K562 (cell line): ENCODE measurements at regions not wholly inside any gene's neighbourhood (a gene's known extent, or its start where the extent isn't known, plus 50 kb on each side); places are given as distances from the start of the nearest gene placed in this dataset.
"Not testable (repeated sequence)": the region's sequence is repeated elsewhere in the genome, so short reads cannot be mapped to it uniquely, and the experiment has no call there.

ENCODE experiments used
- ATAC-seq: fragments of 200-7000 bp; cut with Tn5 transposase; 3 replicates; pipeline ENCODE4 v1.9.1; 2020; ENCODE audit warnings: moderate library complexity
- BruUV-seq: library from RNA; stranded (reverse); fragments of 400-500 nt; replicated peaks from 2 replicates; lab custom pipeline; 2021; lab: Mats Ljungman, UMichigan
- CTCF ChIA-PET: fragments of 300-600 bp; formaldehyde crosslinking; extraction: SDS; loops from one replicate; lab custom pipeline; 2021; ENCODE audit warnings: low intra/inter-chr PET ratio; lab: Yijun Ruan, JAX
- POLR2A ChIA-PET: fragments of 300-600, 350-650 bp; sonication (Branson Sonifier 250); formaldehyde crosslinking; extraction: SDS; loops from one replicate; lab custom pipeline; 2021; ENCODE audit warnings: antibody characterized with exemption, inconsistent platforms; lab: Yijun Ruan, JAX
- DNase-seq, 4 experiments: peaks; one replicate each; pipeline versions ENCODE4 v3.0.0 to v3.0.0-alpha.2; 2011 to 2018; ENCODE audit warnings: low spot score in 3 of 4, mixed read lengths in 3 of 4; ENCODE audit errors: extremely low read depth in 1 of 4
- FAIRE-seq: peaks from 2 replicates; lab custom pipeline; 2011; peaks lifted over from hg19 to GRCh38; lab: Jason Lieb, UNC
- H2AFZ ChIP-seq: 2 replicates; pipeline ENCODE4 v1.6.0; 2011; ENCODE audit warnings: low read depth, low read length, control low read depth, inconsistent platforms
- H3K27ac ChIP-seq: fragments of 200-600 bp; 3 replicates; pipeline ENCODE4 v1.8.0; 2011; ENCODE audit warnings: low read depth, mild to moderate bottlenecking, control low read depth, inconsistent platforms, low read length, moderate library complexity, mixed read lengths; ENCODE audit errors: extremely low read depth
- H3K27me3 ChIP-seq, 2 experiments: fragments of 300-600 bp in 1 of 2; 2 replicates in 1 of 2; 3 replicates in 1 of 2; pipeline versions ENCODE4 v1.6.0 to v1.8.0; 2011; ENCODE audit warnings: inconsistent platforms in 2 of 2, low read length in 2 of 2, mild to moderate bottlenecking in 1 of 2, mixed read lengths in 1 of 2, moderate library complexity in 1 of 2; ENCODE audit not compliant: control insufficient read depth in 2 of 2, insufficient read depth in 2 of 2
- H3K36me3 ChIP-seq: fragments of 300-600 bp; 3 replicates; pipeline ENCODE4 v1.8.0; 2011; ENCODE audit warnings: mild to moderate bottlenecking, low read length, inconsistent platforms; ENCODE audit not compliant: control insufficient read depth, insufficient read depth
- H3K4me1 ChIP-seq, 2 experiments: fragments of 200-600 bp in 1 of 2; replicated peaks in 1 of 2; 2 replicates in 1 of 2; 3 replicates in 1 of 2; pipeline versions ENCODE4 v1.5.1 to v1.8.0; 2011; ENCODE audit warnings: inconsistent platforms in 2 of 2, low read length in 2 of 2, mild to moderate bottlenecking in 1 of 2, mixed read lengths in 1 of 2, moderate library complexity in 1 of 2; ENCODE audit not compliant: control insufficient read depth in 2 of 2, insufficient read depth in 2 of 2
- H3K4me2 ChIP-seq: 2 replicates; pipeline ENCODE4 v1.6.1; 2011; ENCODE audit warnings: low read length, control low read depth, inconsistent platforms, mixed read lengths; ENCODE audit not compliant: insufficient read depth
- H3K4me3 ChIP-seq: fragments of 200-600 bp; sonication (generic), shearing (Covaris generic); 2 replicates; pipeline ENCODE4 v1.5.1; 2016; ENCODE audit warnings: control low read depth, inconsistent platforms
- H3K79me2 ChIP-seq: fragments of 200-600 bp; 3 replicates; pipeline ENCODE4 v1.8.0; 2011; ENCODE audit warnings: low read length, inconsistent platforms; ENCODE audit not compliant: control insufficient read depth, insufficient read depth
- H3K9ac ChIP-seq, 2 experiments: 2 replicates each; pipeline versions ENCODE4 v1.6.0 to v1.6.1; 2011; ENCODE audit warnings: low read depth in 2 of 2, low read length in 2 of 2, control low read depth in 1 of 2, inconsistent platforms in 1 of 2, mild to moderate bottlenecking in 1 of 2, mixed read lengths in 1 of 2; ENCODE audit not compliant: insufficient read depth in 1 of 2
- H3K9me1 ChIP-seq: one replicate; pipeline ENCODE4 v1.6.0; 2011; ENCODE audit warnings: inconsistent platforms, mild to moderate bottlenecking, low read length, moderate library complexity; ENCODE audit not compliant: control insufficient read depth, insufficient read depth
- H3K9me3 ChIP-seq: replicated peaks from 2 replicates; pipeline ENCODE4 v1.5.1; 2011; ENCODE audit warnings: low read depth, low read length, inconsistent platforms; ENCODE audit not compliant: control insufficient read depth, insufficient read depth
- H4K20me1 ChIP-seq: replicated peaks from 2 replicates; pipeline ENCODE4 v1.6.1; 2011; ENCODE audit warnings: low read length, inconsistent platforms, mixed read lengths; ENCODE audit not compliant: control insufficient read depth, insufficient read depth
- CC2D1A ChIP-seq: fragments of 450-650 bp; IDR thresholded peaks from 2 replicates; pipeline ENCODE4 v1.6.1; 2017; ENCODE audit warnings: mild to moderate bottlenecking
- NBN ChIP-seq: fragments of 450-650 bp; IDR thresholded peaks from 2 replicates; pipeline ENCODE4 v1.6.1; 2016; ENCODE audit warnings: low read depth, mild to moderate bottlenecking
- NFE2 ChIP-seq: IDR thresholded peaks from 2 replicates; pipeline ENCODE4 v1.6.1; 2014; ENCODE audit warnings: antibody characterized with exemption, low read depth
- NFE2L1 ChIP-seq: fragments of 450-650 bp; IDR thresholded peaks from 2 replicates; pipeline ENCODE4 v1.6.1; 2016; ENCODE audit warnings: missing genetic modification characterization, low read depth, mild to moderate bottlenecking, missing compliant biosample characterization, moderate library complexity, borderline replicate concordance
- NRF1 ChIP-seq, 2 experiments: fragments of 450-650 bp; IDR thresholded peaks in 1 of 2; conservative IDR thresholded peaks in 1 of 2; 2 replicates each; pipeline ENCODE4 v1.6.1; 2014; ENCODE audit warnings: mild to moderate bottlenecking in 2 of 2
- RNF2 ChIP-seq: sonication (generic); IDR thresholded peaks from 2 replicates; pipeline ENCODE4 v1.6.1; 2016
- TCFL5 ChIP-seq: fragments of 250-450 bp; sonication (Bioruptor Pico); conservative IDR thresholded peaks from 2 replicates; pipeline ENCODE4 v1.6.1; 2021; ENCODE audit warnings: mild to moderate bottlenecking, moderate library complexity, matching md5 sums
- ZNF717 ChIP-seq: fragments of 250-450 bp; sonication (Bioruptor Pico); IDR thresholded peaks from 2 replicates; pipeline ENCODE4 v1.5.0; 2021
- WGBS: fragments of 100-300 bp; shearing (Covaris generic); methylation state at CpG from one replicate; pipeline ENCODE4 v1.1.6; 2016; ENCODE audit warnings: low coverage, mixed read lengths; ENCODE audit not compliant: insufficient coverage; ENCODE audit errors: missing lambda C conversion rate; 5-methylcytosine and 5-hydroxymethylcytosine counted together
- in situ Hi-C: fragments of 300-500 bp; cut with MboI; formaldehyde crosslinking; loops from 4 replicates; pipeline ENCODE4 v1.15.0; 2018; ENCODE audit warnings: inconsistent platforms, mixed read lengths
- intact Hi-C: fragments of 100-400 bp; cut with micrococcal nuclease; formaldehyde crosslinking; loops from 2 replicates; pipeline ENCODE4 v1.14.2; 2022
- TF ChIP-seq, protein P1 (sequence below): sonication (generic); formaldehyde crosslinking; IDR thresholded peaks from 2 replicates; pipeline ENCODE4 v1.8.0; 2022; ENCODE audit warnings: mild to moderate bottlenecking, missing genetic modification reagents
- TF ChIP-seq, protein P2 (sequence below): fragments of 450-650 bp; IDR thresholded peaks from 2 replicates; pipeline ENCODE4 v1.6.1; 2018; ENCODE audit not compliant: partially characterized antibody

DNA sequence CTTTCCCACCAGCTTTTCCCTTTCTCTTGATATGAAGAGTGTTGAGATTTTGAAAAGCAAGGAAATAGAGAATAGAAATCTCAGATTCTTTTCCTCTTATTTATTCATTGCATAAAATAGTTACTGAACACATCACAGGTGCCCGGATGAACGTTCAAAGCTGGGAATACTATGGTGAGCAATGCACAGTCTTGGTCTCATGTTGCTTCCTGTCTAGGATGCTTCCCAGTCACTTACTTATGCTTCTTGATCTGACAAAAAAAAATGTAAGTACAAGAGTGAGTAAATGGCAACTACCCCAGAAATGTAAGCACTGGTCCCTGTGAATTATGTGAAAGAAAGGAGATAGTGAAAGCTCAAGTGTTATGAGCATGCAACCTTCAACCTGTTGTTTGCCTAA lies 153.5 kb upstream of the S1PR3 start (continued):
- no peak for TF ChIP-seq TCFL5 (CRISPR knock-in tag)
- no peak for TF ChIP-seq RNF2
- TF ChIP-seq CC2D1A: no peak
- TF ChIP-seq NBN: no peak

DNA sequence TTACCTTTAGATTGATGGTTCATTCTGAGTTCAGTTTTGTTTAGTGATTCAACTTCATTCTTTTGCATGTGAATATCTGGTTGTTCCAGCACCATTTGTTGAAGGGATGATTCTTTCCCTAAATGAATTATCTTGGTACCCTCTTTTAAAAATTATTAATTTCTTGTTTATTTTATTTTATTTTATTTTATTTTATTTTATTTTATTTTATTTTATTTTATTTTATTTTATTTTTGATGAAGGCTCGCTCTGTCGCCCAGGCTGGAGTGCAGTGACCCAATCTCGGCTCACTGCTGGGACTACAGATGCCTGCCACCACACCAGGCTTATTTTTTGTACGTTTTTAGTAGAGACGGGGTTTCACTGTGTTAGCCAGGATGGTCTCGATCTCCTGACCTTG lies 141.4 kb upstream of the S1PR3 start:
- H3K27me3 ChIP-seq, H3K9me3 ChIP-seq, intact Hi-C loops, FAIRE-seq, ATAC-seq, POLR2A ChIA-PET, H3K9ac ChIP-seq, H3K4me2 ChIP-seq, H3K36me3 ChIP-seq, BruUV-seq, H3K4me3 ChIP-seq, DNase-seq, H4K20me1 ChIP-seq, H3K9me1 ChIP-seq, H3K27ac ChIP-seq, H3K79me2 ChIP-seq, H2AFZ ChIP-seq, in situ Hi-C loops, H3K4me1 ChIP-seq, CTCF ChIA-PET: not testable (repeated sequence)
- 26% methylated on average over 4 of the region's 6 CpGs for WGBS

DNA sequence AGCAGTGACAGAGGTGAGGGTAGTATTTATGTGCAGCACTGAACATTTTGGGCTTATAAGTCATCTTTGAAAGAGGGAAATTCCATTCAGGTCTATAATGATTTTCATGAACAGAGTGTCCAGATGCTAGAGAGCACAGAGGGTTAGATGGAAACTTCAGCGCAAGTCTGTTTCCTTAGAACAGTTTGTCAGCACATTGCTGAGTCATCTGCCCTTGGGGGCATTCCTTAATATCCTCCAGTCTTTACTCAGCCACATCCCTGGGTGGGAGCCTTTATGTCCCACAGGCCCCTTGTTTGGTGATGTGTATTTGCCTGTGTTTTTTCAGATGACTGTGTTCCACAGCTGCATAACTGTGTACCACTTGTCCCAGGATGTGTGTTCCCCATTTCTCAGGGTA lies 138.5 kb upstream of the S1PR3 start:
- no peak overlapping the region; the same call in 2 of the 3 replicates for H3K27ac ChIP-seq
- no peaks in the 10 kb centered on the region; the same call in 1 of the 2 replicates for H3K9me3 ChIP-seq
- FAIRE-seq: peak; percentile 51
- WGBS: 0% methylated on average over 1 of the region's 1 CpG
- H3K4me2 ChIP-seq: no peak overlapping the region
- H3K36me3 ChIP-seq: no peaks in the 10 kb centered on the region
- no peaks in the 10 kb centered on the region for H3K4me1 ChIP-seq
- no peak overlapping the region; the same call in 1 of the 2 replicates for H2AFZ ChIP-seq
- H3K9ac ChIP-seq: no peak overlapping the region
- in situ Hi-C loops: no loop called here
- POLR2A ChIA-PET: interaction anchor here (0.6 kb wide), 1 partner anchor 1034 kb away, joined by 3 read pairs; no protein-coding TSS in a partner anchor
- ATAC-seq: peak; percentile 50; the same call in 1 of the 3 replicates
- CTCF ChIA-PET: no interaction called here
- no peaks in the 10 kb centered on the region for H4K20me1 ChIP-seq
- H3K79me2 ChIP-seq: no peaks in the 10 kb centered on the region
- H3K27me3 ChIP-seq: no peaks in the 10 kb centered on the region
- no peaks in the 10 kb centered on the region for H3K9me1 ChIP-seq
- BruUV-seq: no TSS peak
- intact Hi-C loops: no loop called here
- H3K4me3 ChIP-seq: no peak overlapping the region
- DNase-seq: peak; percentile 6 to 47 (median 12)
- TF ChIP-seq NFE2L1 (tag): peak; percentile 46
- TF ChIP-seq, protein P1, sequence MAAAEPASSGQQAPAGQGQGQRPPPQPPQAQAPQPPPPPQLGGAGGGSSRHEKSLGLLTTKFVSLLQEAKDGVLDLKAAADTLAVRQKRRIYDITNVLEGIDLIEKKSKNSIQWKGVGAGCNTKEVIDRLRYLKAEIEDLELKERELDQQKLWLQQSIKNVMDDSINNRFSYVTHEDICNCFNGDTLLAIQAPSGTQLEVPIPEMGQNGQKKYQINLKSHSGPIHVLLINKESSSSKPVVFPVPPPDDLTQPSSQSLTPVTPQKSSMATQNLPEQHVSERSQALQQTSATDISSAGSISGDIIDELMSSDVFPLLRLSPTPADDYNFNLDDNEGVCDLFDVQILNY (CRISPR knock-in tag): no peak
- TF ChIP-seq NFE2: peak; percentile 75
- TF ChIP-seq, protein P2, sequence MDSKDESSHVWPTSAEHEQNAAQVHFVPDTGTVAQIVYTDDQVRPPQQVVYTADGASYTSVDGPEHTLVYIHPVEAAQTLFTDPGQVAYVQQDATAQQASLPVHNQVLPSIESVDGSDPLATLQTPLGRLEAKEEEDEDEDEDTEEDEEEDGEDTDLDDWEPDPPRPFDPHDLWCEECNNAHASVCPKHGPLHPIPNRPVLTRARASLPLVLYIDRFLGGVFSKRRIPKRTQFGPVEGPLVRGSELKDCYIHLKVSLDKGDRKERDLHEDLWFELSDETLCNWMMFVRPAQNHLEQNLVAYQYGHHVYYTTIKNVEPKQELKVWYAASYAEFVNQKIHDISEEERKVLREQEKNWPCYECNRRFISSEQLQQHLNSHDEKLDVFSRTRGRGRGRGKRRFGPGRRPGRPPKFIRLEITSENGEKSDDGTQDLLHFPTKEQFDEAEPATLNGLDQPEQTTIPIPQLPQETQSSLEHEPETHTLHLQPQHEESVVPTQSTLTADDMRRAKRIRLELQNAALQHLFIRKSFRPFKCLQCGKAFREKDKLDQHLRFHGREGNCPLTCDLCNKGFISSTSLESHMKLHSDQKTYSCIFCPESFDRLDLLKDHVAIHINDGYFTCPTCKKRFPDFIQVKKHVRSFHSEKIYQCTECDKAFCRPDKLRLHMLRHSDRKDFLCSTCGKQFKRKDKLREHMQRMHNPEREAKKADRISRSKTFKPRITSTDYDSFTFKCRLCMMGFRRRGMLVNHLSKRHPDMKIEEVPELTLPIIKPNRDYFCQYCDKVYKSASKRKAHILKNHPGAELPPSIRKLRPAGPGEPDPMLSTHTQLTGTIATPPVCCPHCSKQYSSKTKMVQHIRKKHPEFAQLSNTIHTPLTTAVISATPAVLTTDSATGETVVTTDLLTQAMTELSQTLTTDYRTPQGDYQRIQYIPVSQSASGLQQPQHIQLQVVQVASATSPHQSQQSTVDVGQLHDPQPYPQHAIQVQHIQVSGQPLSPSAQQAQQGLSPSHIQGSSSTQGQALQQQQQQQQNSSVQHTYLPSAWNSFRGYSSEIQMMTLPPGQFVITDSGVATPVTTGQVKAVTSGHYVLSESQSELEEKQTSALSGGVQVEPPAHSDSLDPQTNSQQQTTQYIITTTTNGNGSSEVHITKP: no peak
- no peak for TF ChIP-seq ZNF717
- TF ChIP-seq NRF1 (conservative IDR thresholded peaks at IDR 0.05 in 1 of 2, IDR thresholded peaks at IDR 0.05 in 1 of 2): no peak
